ENCODE measurements at regions not wholly inside any gene's neighbourhood (a gene's known extent, or its start where the extent isn't known, plus 50 kb on each side); places are given as distances from the start of the nearest gene placed in this dataset.
A peak's percentile ranks its signal among the peaks of the same experiment; 100 is the strongest.

DNA sequence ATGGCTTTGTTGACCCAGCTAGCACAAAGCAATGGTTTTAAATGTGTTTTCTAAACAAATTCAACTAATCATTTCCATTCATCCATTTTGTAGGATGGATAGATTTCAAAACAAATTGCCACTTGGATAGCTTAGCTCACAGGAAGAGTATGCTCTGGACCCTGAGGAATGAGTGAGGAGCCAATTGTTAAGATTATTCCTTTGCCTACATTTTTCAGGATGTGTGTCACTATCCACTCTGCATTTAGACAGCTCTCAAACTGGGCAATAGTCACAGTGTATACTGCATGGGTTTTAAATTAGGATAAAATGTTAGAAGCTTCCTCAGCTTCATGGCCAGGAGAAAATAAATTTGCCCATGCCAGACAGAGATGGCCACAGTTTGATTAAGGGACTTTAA is 605.6 kb upstream of the TEX47 start:
- intact Hi-C loops (cut with micrococcal nuclease), result no loop called here
- no peak for TF ChIP-seq CTCF (IDR thresholded peaks at IDR 0.05; ENCODE audit: borderline replicate concordance)

GRCh38 chr7:89401690-89402089 is 606.2 kb upstream of the TEX47 start:
- Histone ChIP-seq H3K36me3 (no peaks in the 10 kb centered on the region), H3K4me1 (no peaks in the 10 kb centered on the region), H3K27me3 (ENCODE audit: low read depth) (no peaks in the 10 kb centered on the region), H3K4me3 (no peak overlapping the region), H3K27ac (replicated peaks) (peak overlapping the region; percentile 5), H3K9me3 (replicated peaks) (peaks cover 11% of the 10 kb centered on the region)
- TF ChIP-seq CTCF (IDR thresholded peaks at IDR 0.05; ENCODE audit: borderline replicate concordance), result no peak
- intact Hi-C loops (cut with micrococcal nuclease), result no loop called here
- DNase-seq, result no peak

More for the DNA sequence above, 605.6 kb upstream of the TEX47 start:
- peaks cover 11% of the 10 kb centered on the region for H3K9me3 ChIP-seq (replicated peaks)
- no peak for DNase-seq
- H3K4me3 ChIP-seq, result no peak overlapping the region
- peak overlapping the region; percentile 5 for H3K27ac ChIP-seq (replicated peaks)
- no peaks in the 10 kb centered on the region for H3K27me3 ChIP-seq (ENCODE audit: low read depth)
- no peaks in the 10 kb centered on the region for H3K36me3 ChIP-seq
- H3K4me1 ChIP-seq, result no peaks in the 10 kb centered on the region

DNA sequence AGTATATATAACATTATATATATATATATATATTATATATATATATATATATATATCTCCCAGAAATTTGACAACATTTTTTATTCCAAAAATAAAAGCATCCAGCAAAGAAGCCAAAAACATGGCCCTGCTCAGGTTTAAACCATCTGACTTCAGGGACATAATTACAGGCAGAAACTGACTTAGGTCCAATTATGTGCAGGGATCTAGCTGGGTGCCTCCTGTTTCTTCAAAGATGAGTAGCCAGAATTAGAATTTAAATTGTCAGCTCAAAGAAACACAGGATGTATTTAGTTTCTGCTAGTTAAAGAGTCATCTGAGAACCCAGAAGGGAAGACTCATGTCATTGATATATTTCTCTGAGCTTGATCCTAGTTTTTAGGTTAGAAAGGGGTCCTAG is 656.4 kb upstream of the TEX47 start:
- intact Hi-C loops (cut with micrococcal nuclease), result no loop called here

GRCh38 chr7:89456556-89456955 is 661.0 kb upstream of the TEX47 start:
- Histone ChIP-seq H3K4me1 (no peaks in the 10 kb centered on the region), H3K27ac (replicated peaks) (no peak overlapping the region), H3K27me3 (ENCODE audit: low read depth) (no peaks in the 10 kb centered on the region), H3K9me3 (replicated peaks) (peaks cover 17% of the 10 kb centered on the region), H3K4me3 (no peak overlapping the region), H3K36me3 (no peaks in the 10 kb centered on the region)
- intact Hi-C loops (cut with micrococcal nuclease), result no loop called here
- TF ChIP-seq CTCF (IDR thresholded peaks at IDR 0.05; ENCODE audit: borderline replicate concordance), result no peak
- no peak for DNase-seq

More for the DNA sequence above, 656.4 kb upstream of the TEX47 start:
- no peak for DNase-seq
- TF ChIP-seq CTCF (IDR thresholded peaks at IDR 0.05; ENCODE audit: borderline replicate concordance), result no peak
- no peaks in the 10 kb centered on the region for H3K4me1 ChIP-seq
- no peak overlapping the region for H3K27ac ChIP-seq (replicated peaks)
- H3K4me3 ChIP-seq, result no peak overlapping the region
- no peaks in the 10 kb centered on the region for H3K9me3 ChIP-seq (replicated peaks)
- H3K36me3 ChIP-seq, result no peaks in the 10 kb centered on the region
- no peaks in the 10 kb centered on the region for H3K27me3 ChIP-seq (ENCODE audit: low read depth)

GRCh38 chr7:89458114-89458513 is 662.6 kb upstream of the TEX47 start:
- Histone ChIP-seq H3K27ac (replicated peaks) (no peak overlapping the region), H3K4me1 (no peaks in the 10 kb centered on the region), H3K4me3 (no peak overlapping the region), H3K9me3 (replicated peaks) (peaks cover 17% of the 10 kb centered on the region), H3K27me3 (ENCODE audit: low read depth) (no peaks in the 10 kb centered on the region), H3K36me3 (no peaks in the 10 kb centered on the region)
- intact Hi-C loops (cut with micrococcal nuclease), result no loop called here
- DNase-seq, result no peak
- TF ChIP-seq CTCF (IDR thresholded peaks at IDR 0.05; ENCODE audit: borderline replicate concordance), result no peak

- Histone ChIP-seq H3K27me3 (ENCODE audit: low read depth) (no peaks in the 10 kb centered on the region), H3K36me3 (no peaks in the 10 kb centered on the region), H3K27ac (replicated peaks) (no peak overlapping the region), H3K4me3 (no peak overlapping the region), H3K9me3 (replicated peaks) (peaks cover 16% of the 10 kb centered on the region), H3K4me1 (no peaks in the 10 kb centered on the region)
- intact Hi-C loops (cut with micrococcal nuclease), result no loop called here
- DNase-seq, result no peak
- TF ChIP-seq CTCF (IDR thresholded peaks at IDR 0.05; ENCODE audit: borderline replicate concordance), result no peak
Measured at GRCh38 chr7:89474456-89474855, 678.9 kb upstream of the TEX47 start.

All from left ventricle myocardium inferior (tissue), 1 donor.